ENCODE measurements at regions not wholly inside any gene's neighbourhood (a gene's known extent, or its start where the extent isn't known, plus 50 kb on each side); places are given as distances from the start of the nearest gene placed in this dataset.
"Not testable (repeated sequence)": the region's sequence is repeated elsewhere in the genome, so short reads cannot be mapped to it uniquely, and the experiment has no call there.

- DNase-seq, result no peak
Measured at GRCh38 chr1:55894521-55894920, 679.4 kb upstream of the USP24 start.

DNA sequence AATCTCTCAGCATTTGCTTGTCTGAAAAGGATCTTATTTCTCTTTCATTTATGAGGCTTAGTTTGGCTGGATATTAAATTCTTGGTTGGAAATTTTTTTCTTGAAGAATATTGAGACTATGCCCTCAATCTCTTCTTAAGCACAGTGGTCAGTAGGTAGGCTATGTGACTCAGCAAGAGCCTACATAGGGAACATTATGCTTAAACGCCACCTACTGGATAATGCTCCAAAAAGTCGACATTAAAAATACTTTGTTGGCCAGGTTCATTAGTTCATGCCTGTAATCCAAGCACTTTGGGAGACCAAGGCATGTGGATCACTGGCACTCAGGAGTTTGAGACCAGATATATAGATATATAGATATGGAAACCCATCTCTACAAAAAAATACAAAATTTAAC lies 678.0 kb upstream of the USP24 start:
- DNase-seq, result no peak

GRCh38 chr1:55888685-55889317 lies 673.6 kb upstream of the USP24 start:
- no peak for DNase-seq

DNA sequence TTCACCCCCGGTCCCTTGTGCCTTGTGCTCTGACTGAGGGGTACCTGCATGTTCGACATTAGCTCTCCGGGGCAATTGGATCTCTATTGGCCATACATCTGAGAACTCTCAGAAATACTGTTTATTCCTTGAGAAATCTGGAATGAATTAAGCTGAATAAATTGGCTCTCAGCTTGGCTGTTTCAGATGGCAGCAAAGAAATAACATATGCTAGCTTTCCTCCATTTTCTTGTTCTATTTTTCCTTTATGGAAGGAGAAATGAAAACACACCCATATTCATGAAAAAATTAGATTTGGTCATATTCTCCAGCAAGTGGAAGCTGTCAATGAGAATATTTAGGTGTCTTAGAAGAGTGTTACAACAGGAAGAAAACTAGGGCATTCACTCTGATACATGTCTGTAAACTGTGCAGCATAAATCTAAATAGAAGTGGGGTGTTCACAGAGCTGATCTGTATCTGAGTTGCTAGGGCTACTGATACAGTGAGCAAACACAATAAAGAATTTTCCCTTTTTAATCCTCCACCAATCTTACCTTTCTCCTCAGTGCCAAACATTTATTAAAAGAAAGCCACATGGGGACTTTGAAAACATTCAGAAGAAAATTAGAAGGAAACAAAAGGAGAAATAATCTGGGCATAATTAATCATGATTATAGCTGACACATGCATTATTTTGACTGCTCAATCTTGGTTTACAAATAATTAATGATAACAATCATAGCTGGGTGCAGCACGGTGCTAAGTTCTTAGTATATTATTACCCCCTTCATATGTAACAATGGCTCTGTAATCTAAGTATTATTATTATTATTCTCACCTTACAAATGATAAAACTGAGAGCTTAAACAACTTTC lies 671.9 kb upstream of the USP24 start:
- no peak for DNase-seq

- no peak for DNase-seq
Measured at GRCh38 chr1:55885619-55886018, 670.5 kb upstream of the USP24 start.

- DNase-seq, result no peak
Measured at GRCh38 chr1:55882931-55883330, 667.8 kb upstream of the USP24 start.

DNA sequence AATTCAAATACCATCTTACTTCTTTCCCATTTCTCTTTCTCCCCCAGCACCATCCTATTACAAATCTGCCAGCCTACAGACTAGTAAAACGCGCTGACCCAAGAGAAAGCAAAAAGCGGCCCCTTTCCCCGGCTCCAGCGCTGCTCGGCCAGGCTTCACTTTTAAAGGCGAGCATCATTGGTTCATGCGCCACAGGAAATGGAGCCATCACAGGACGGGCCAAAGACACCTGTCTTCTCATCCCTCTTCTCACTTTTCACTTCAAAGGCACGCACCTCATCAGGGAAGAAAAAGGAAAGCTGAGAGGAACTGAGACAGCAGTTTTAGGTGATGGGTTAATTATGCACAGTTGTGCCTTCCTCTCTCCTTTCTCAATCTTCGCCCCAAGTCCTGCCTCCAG lies 664.2 kb upstream of the USP24 start:
- DNase-seq, result no peak

GRCh38 chr1:55877437-55878232 lies 662.5 kb upstream of the USP24 start:
- DNase-seq, result no peak

- no peak for DNase-seq
Measured at GRCh38 chr1:55876276-55877060, 661.3 kb upstream of the USP24 start.

- DNase-seq, result no peak
Measured at GRCh38 chr1:55870106-55870505, 654.9 kb upstream of the USP24 start.

GRCh38 chr1:55869065-55869464 lies 653.9 kb upstream of the USP24 start:
- no peak for DNase-seq

- no peak for DNase-seq
Measured at GRCh38 chr1:55868026-55868425, 652.9 kb upstream of the USP24 start.

- DNase-seq, result no peak
Measured at GRCh38 chr1:55867304-55867843, 652.2 kb upstream of the USP24 start.

GRCh38 chr1:55865778-55866177 lies 650.6 kb upstream of the USP24 start:
- DNase-seq, result not testable (repeated sequence)

GRCh38 chr1:55864251-55864650 lies 649.1 kb upstream of the USP24 start:
- DNase-seq, result no peak

- DNase-seq, result no peak
Measured at GRCh38 chr1:55861676-55862340, 646.6 kb upstream of the USP24 start.

- no peak for DNase-seq
Measured at GRCh38 chr1:55860798-55861519, 645.8 kb upstream of the USP24 start.

- no peak for DNase-seq
Measured at GRCh38 chr1:55860326-55860725, 645.2 kb upstream of the USP24 start.

GRCh38 chr1:55854911-55855310 lies 639.7 kb upstream of the USP24 start:
- no peak for DNase-seq

DNA sequence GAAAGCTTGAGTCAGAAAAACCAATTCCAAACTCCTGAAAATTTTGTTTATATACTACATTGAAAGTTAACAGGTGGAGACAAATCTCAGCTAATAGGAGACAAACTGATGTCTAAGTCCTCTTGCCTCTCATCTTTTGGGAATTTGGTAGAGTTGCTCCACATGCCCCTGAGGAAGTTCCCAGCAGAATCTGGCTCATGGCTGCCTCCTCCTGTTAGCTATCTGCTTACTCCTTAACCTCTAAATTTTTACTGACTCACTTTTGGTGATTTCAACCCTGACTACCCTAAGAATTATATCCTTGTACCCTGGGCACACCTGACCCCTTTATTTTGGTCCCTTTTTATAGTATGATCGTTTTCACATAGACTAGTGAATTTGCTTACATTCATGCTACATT lies 633.7 kb upstream of the USP24 start:
- no peak for DNase-seq

- DNase-seq, result no peak
Measured at GRCh38 chr1:55846051-55846450, 630.9 kb upstream of the USP24 start.

Measured in stimulated activated CD4-positive, alpha-beta T cell treated with anti-CD3 and anti-CD28 coated beads, Interleukin-2, amount 100 ng/mL, for 24 hours (primary cell).